Liver (tissue), 8 donors: ENCODE measurements at regions not wholly inside any gene's neighbourhood (a gene's known extent, or its start where the extent isn't known, plus 50 kb on each side); places are given as distances from the start of the nearest gene placed in this dataset.

ENCODE experiments used
- DNase-seq: peaks from one replicate; pipeline ENCODE4 v3.0.0-alpha.2; 2017; ENCODE audit warnings: low spot score
- H3K27ac ChIP-seq, 2 donors: one replicate each; pipeline ENCODE4 v1.7.0; 2013; ENCODE audit warnings: inconsistent platforms in 2 of 2, low read length in 2 of 2, control low read depth in 1 of 2, low read depth in 1 of 2, mild to moderate bottlenecking in 1 of 2
- H3K27me3 ChIP-seq, 4 donors: one replicate each; pipeline versions ENCODE4 v1.6.1 to v1.7.0; 2013; ENCODE audit warnings: low read length in 3 of 4, inconsistent platforms in 1 of 4, mild to moderate bottlenecking in 1 of 4, moderate library complexity in 1 of 4; ENCODE audit not compliant: control insufficient read depth in 4 of 4, insufficient read depth in 4 of 4
- H3K36me3 ChIP-seq, 4 donors: one replicate each; pipeline versions ENCODE4 v1.6.1 to v1.7.0; 2013; ENCODE audit warnings: low read length in 3 of 4, mild to moderate bottlenecking in 3 of 4, low read depth in 1 of 4, moderate library complexity in 1 of 4; ENCODE audit not compliant: control insufficient read depth in 4 of 4, insufficient read depth in 3 of 4
- H3K4me1 ChIP-seq, 4 donors: one replicate each; pipeline versions ENCODE4 v1.6.1 to v1.7.0; 2013; ENCODE audit warnings: low read length in 3 of 4, mild to moderate bottlenecking in 3 of 4, moderate library complexity in 1 of 4; ENCODE audit not compliant: control insufficient read depth in 4 of 4, insufficient read depth in 4 of 4
- H3K4me3 ChIP-seq, 3 donors: one replicate each; pipeline versions ENCODE4 v1.6.1 to v1.7.0; 2013; ENCODE audit warnings: low read length in 3 of 3, control low read depth in 1 of 3, low read depth in 1 of 3, mild to moderate bottlenecking in 1 of 3
- H3K9ac ChIP-seq, 2 donors: one replicate each; pipeline ENCODE4 v1.7.0; 2013; ENCODE audit warnings: low read length in 2 of 2, mild to moderate bottlenecking in 2 of 2, moderate library complexity in 2 of 2, control low read depth in 1 of 2, low read depth in 1 of 2
- H3K9me3 ChIP-seq, 4 donors: one replicate each; pipeline versions ENCODE4 v1.6.1 to v1.7.0; 2013; ENCODE audit warnings: low read length in 3 of 4; ENCODE audit not compliant: control insufficient read depth in 4 of 4
- ATF3 ChIP-seq: IDR thresholded peaks from 2 replicates; pipeline ENCODE4 v1.6.1; 2016; ENCODE audit warnings: antibody characterized with exemption
- CTCF ChIP-seq: fragments of 150-350 bp; IDR thresholded peaks from 2 replicates; pipeline ENCODE4 v1.5.1; 2017; ENCODE audit warnings: improper control_type of control experiment, low read depth, low read length; ENCODE audit not compliant: missing input control
- EGR1 ChIP-seq, 2 donors: IDR thresholded peaks; 2 replicates each; pipeline ENCODE4 v1.6.1; 2016 to 2018; ENCODE audit warnings: antibody characterized with exemption in 2 of 2, low read depth in 2 of 2
- FOXA1 ChIP-seq: IDR thresholded peaks from 2 replicates; pipeline ENCODE4 v1.6.1; 2016; ENCODE audit warnings: antibody characterized with exemption
- FOXA2 ChIP-seq: IDR thresholded peaks from 2 replicates; pipeline ENCODE4 v1.6.1; 2016; ENCODE audit warnings: antibody characterized with exemption
- GABPA ChIP-seq, 2 donors: IDR thresholded peaks in 1 of 2; conservative IDR thresholded peaks in 1 of 2; 2 replicates each; pipeline ENCODE4 v1.6.1; 2016; ENCODE audit warnings: antibody characterized with exemption in 2 of 2, mild to moderate bottlenecking in 1 of 2, moderate library complexity in 1 of 2
- HNF4A ChIP-seq, 2 donors: conservative IDR thresholded peaks; 2 replicates each; pipeline ENCODE4 v1.6.1; 2016; ENCODE audit warnings: antibody characterized with exemption in 2 of 2, mild to moderate bottlenecking in 2 of 2
- HNF4G ChIP-seq: IDR thresholded peaks from 2 replicates; pipeline ENCODE4 v1.6.1; 2016; ENCODE audit warnings: antibody characterized with exemption
- JUND ChIP-seq, 2 donors: IDR thresholded peaks; 2 replicates each; pipeline ENCODE4 v1.6.1; 2016; ENCODE audit warnings: antibody characterized with exemption in 2 of 2
- MAX ChIP-seq: IDR thresholded peaks from 2 replicates; pipeline ENCODE4 v1.6.1; 2016; ENCODE audit warnings: antibody characterized with exemption
- NR2F2 ChIP-seq: IDR thresholded peaks from 2 replicates; pipeline ENCODE4 v1.6.1; 2016; ENCODE audit warnings: antibody characterized with exemption
- RAD21 ChIP-seq, 2 donors: IDR thresholded peaks; 2 replicates each; pipeline ENCODE4 v1.6.1; 2016; ENCODE audit warnings: antibody characterized with exemption in 2 of 2, mild to moderate bottlenecking in 2 of 2
- RXRA ChIP-seq, 2 donors: IDR thresholded peaks; 2 replicates each; pipeline ENCODE4 v1.6.1; 2017 to 2018; ENCODE audit warnings: antibody characterized with exemption in 2 of 2, mild to moderate bottlenecking in 1 of 2
- SP1 ChIP-seq: IDR thresholded peaks from 2 replicates; pipeline ENCODE4 v1.6.1; 2018; ENCODE audit warnings: antibody characterized with exemption, mild to moderate bottlenecking
- YY1 ChIP-seq: IDR thresholded peaks from 2 replicates; pipeline ENCODE4 v1.6.1; 2016; ENCODE audit warnings: antibody characterized with exemption, mild to moderate bottlenecking
- ZBTB33 ChIP-seq: IDR thresholded peaks from 2 replicates; pipeline ENCODE4 v1.6.1; 2016; ENCODE audit warnings: antibody characterized with exemption
- WGBS: extraction: QIAGEN DNeasy Blood & Tissue Kit; methylation state at CpG from one replicate; pipeline ENCODE4 v1.1.7; 2013; 5-methylcytosine and 5-hydroxymethylcytosine counted together
- donor health status: healthy.
- donor health status: healthy.
- donor health status: healthy.
- donor health status: healthy.
- donor health status: healthy.

- Histone ChIP-seq H3K4me3 (no peak overlapping the region), H3K36me3 (no peaks in the 10 kb centered on the region), H3K9ac (no peak overlapping the region), H3K4me1 (no peaks in the 10 kb centered on the region), H3K27me3 (no peaks in the 10 kb centered on the region), H3K27ac (no peak overlapping the region), H3K9me3 (no peaks in the 10 kb centered on the region)
- no peak for DNase-seq
- 83% methylated on average over 1 of the region's 1 CpG for WGBS
- TF ChIP-seq HNF4G (no peak), RAD21 (IDR thresholded peaks at IDR 0.05) (peak; percentile 92 to 95), CTCF (peak; percentile 89)
These were observed 460.3 kb upstream of the KLHL1 start for GRCh38 chr13:70568571-70568970.

GRCh38 chr13:70544706-70545105 is 436.5 kb upstream of the KLHL1 start:
- DNase-seq = no peak
- no peaks in the 10 kb centered on the region for H3K9me3 ChIP-seq
- WGBS = 90% methylated on average over 2 of the region's 2 CpGs

GRCh38 chr13:70541451-70541850 is 433.2 kb upstream of the KLHL1 start:
- H3K36me3 ChIP-seq = no peaks in the 10 kb centered on the region
- H3K27me3 ChIP-seq = no peaks in the 10 kb centered on the region
- no peak for TF ChIP-seq SP1
- no peak for TF ChIP-seq CTCF
- TF ChIP-seq YY1 = no peak
- no peak for TF ChIP-seq HNF4A (conservative IDR thresholded peaks at IDR 0.05)
- no peak for TF ChIP-seq RAD21 (IDR thresholded peaks at IDR 0.05)
- TF ChIP-seq HNF4G = no peak
- TF ChIP-seq RXRA (IDR thresholded peaks at IDR 0.05) = no peak
- TF ChIP-seq GABPA (IDR thresholded peaks at IDR 0.05 in 1 of 2, conservative IDR thresholded peaks at IDR 0.05 in 1 of 2) = no peak
- TF ChIP-seq JUND (IDR thresholded peaks at IDR 0.05) = no peak
- TF ChIP-seq MAX = no peak
- no peak for TF ChIP-seq ZBTB33
- TF ChIP-seq FOXA1 = no peak
- no peak for TF ChIP-seq NR2F2
- TF ChIP-seq FOXA2 = no peak
- no peak for TF ChIP-seq ATF3
- TF ChIP-seq EGR1 (IDR thresholded peaks at IDR 0.05; ENCODE audit: low read depth in 2 of 2) = no peak
- H3K9me3 ChIP-seq = no peaks in the 10 kb centered on the region
- no peak overlapping the region for H3K27ac ChIP-seq
- no peak for DNase-seq
- H3K4me1 ChIP-seq = no peaks in the 10 kb centered on the region
- WGBS = 84% methylated on average over 4 of the region's 4 CpGs
- H3K4me3 ChIP-seq = no peak overlapping the region
- H3K9ac ChIP-seq = no peak overlapping the region

More at GRCh38 chr13:70544706-70545105, 436.5 kb upstream of the KLHL1 start:
- no peak overlapping the region for H3K4me3 ChIP-seq
- H3K4me1 ChIP-seq = no peaks in the 10 kb centered on the region
- no peaks in the 10 kb centered on the region for H3K36me3 ChIP-seq
- TF ChIP-seq HNF4G (no peak), NR2F2 (no peak), ZBTB33 (no peak), GABPA (IDR thresholded peaks at IDR 0.05 in 1 of 2, conservative IDR thresholded peaks at IDR 0.05 in 1 of 2) (no peak)
- H3K27ac ChIP-seq = no peak overlapping the region
- H3K27me3 ChIP-seq = no peaks in the 10 kb centered on the region
- no peak overlapping the region for H3K9ac ChIP-seq
